ENCODE measurements at regions not wholly inside any gene's neighbourhood (a gene's known extent, or its start where the extent isn't known, plus 50 kb on each side); places are given as distances from the start of the nearest gene placed in this dataset.

GRCh38 chr7:93823621-93824020 lies 66.9 kb downstream of the TFPI2 start:
- ChIA-PET POLR2A (no interaction called here), CTCF (interaction anchor here (0.6 to 0.7 kb wide), 2 partner anchors 52 to 79 kb away, joined by 3 read pairs; no protein-coding TSS in a partner anchor)
- H3K4me1 ChIP-seq: no peaks in the 10 kb centered on the region
- H3K4me3 ChIP-seq: no peak overlapping the region
- 74% methylated on average over 1 of the region's 1 CpG for WGBS (ENCODE audit: missing lambda C conversion rate)
- TF ChIP-seq ZFP36 (IDR thresholded peaks at IDR 0.05; ENCODE audit: borderline replicate concordance, partially characterized antibody): no peak
- TF ChIP-seq KDM1A (IDR thresholded peaks at IDR 0.05; ENCODE audit: low read depth): no peak
- TF ChIP-seq NFE2L2 (conservative IDR thresholded peaks at IDR 0.05; ENCODE audit: low read length): no peak
- TF ChIP-seq PBX3 (IDR thresholded peaks at IDR 0.05): no peak
- TF ChIP-seq HOXB13 (CRISPR knock-in tag; IDR thresholded peaks at IDR 0.05; ENCODE audit: low read depth): no peak
- TF ChIP-seq MYC (IDR thresholded peaks at IDR 0.05; ENCODE audit: borderline replicate concordance, low read length): no peak
- no peak for TF ChIP-seq ZC3H11A (IDR thresholded peaks at IDR 0.05)
- no peak for TF ChIP-seq CEBPB (IDR thresholded peaks at IDR 0.05)
- TF ChIP-seq RARB (CRISPR knock-in tag; IDR thresholded peaks at IDR 0.05): no peak
- TF ChIP-seq NPAS2 (CRISPR knock-in tag; IDR thresholded peaks at IDR 0.05; ENCODE audit: borderline replicate concordance): no peak
- TF ChIP-seq CTCF (IDR thresholded peaks at IDR 0.05): no peak
- FAIRE-seq (no peak), DNase-seq (ENCODE audit: low read depth in 1 of 2, low spot score in 1 of 2) (no peak), ATAC-seq (no peak)
- no peak overlapping the region for H3K27ac ChIP-seq
- no peak overlapping the region for H3K4me2 ChIP-seq
- H3K9me3 ChIP-seq: no peaks in the 10 kb centered on the region

- CTCF ChIA-PET: no interaction called here
- no peak overlapping the region for H3K27ac ChIP-seq
- no peaks in the 10 kb centered on the region for H3K4me1 ChIP-seq
- no peak for TF ChIP-seq KDM5A (IDR thresholded peaks at IDR 0.05)
- TF ChIP-seq TP53 (CRISPR knock-in tag; IDR thresholded peaks at IDR 0.05): no peak
- no peak for TF ChIP-seq RCOR1 (IDR thresholded peaks at IDR 0.05; ENCODE audit: low read depth, low read length)
- TF ChIP-seq CTCF (IDR thresholded peaks at IDR 0.05): no peak
- no peak for DNase-seq (ENCODE audit: low read depth in 1 of 2, low spot score in 1 of 2)
- POLR2A ChIA-PET: no interaction called here
- WGBS (ENCODE audit: missing lambda C conversion rate): 5% methylated on average over 1 of the region's 1 CpG
- no peaks in the 10 kb centered on the region for H3K9me3 ChIP-seq
- FAIRE-seq: peak; percentile 51
- no peak overlapping the region for H3K4me3 ChIP-seq
- no peak for ATAC-seq
- no peak overlapping the region for H3K4me2 ChIP-seq
Measured at GRCh38 chr7:93821463-93821862, 69.1 kb downstream of the TFPI2 start.

- POLR2A ChIA-PET: no interaction called here
- H3K27ac ChIP-seq: no peak overlapping the region
- DNase-seq (ENCODE audit: low read depth in 1 of 2, low spot score in 1 of 2): no peak
- CTCF ChIA-PET: no interaction called here
- no peak for ATAC-seq
- 73% methylated on average over 7 of the region's 7 CpGs for WGBS (ENCODE audit: missing lambda C conversion rate)
- no peaks in the 10 kb centered on the region for H3K9me3 ChIP-seq
- H3K4me3 ChIP-seq: no peak overlapping the region
- TF ChIP-seq BHLHE40 (IDR thresholded peaks at IDR 0.05; ENCODE audit: low read depth, low read length): no peak
- no peak for TF ChIP-seq KDM1A (IDR thresholded peaks at IDR 0.05; ENCODE audit: low read depth)
- TF ChIP-seq HOXB5 (CRISPR knock-in tag; IDR thresholded peaks at IDR 0.05): no peak
- TF ChIP-seq GATA3 (IDR thresholded peaks at IDR 0.05; ENCODE audit: borderline replicate concordance): no peak
- no peak for TF ChIP-seq ZNF302 (CRISPR knock-in tag; IDR thresholded peaks at IDR 0.05)
- no peak for TF ChIP-seq POLR2A (IDR thresholded peaks at IDR 0.05; ENCODE audit: low read length)
- TF ChIP-seq RCOR1 (IDR thresholded peaks at IDR 0.05; ENCODE audit: low read depth, low read length): no peak
- no peak for TF ChIP-seq ELK1 (IDR thresholded peaks at IDR 0.05; ENCODE audit: low read depth, low read length)
- no peak for TF ChIP-seq EP300 (IDR thresholded peaks at IDR 0.05)
- no peak for TF ChIP-seq ESRRA (IDR thresholded peaks at IDR 0.05; ENCODE audit: borderline replicate concordance, low read length)
- no peak for TF ChIP-seq RFX5 (IDR thresholded peaks at IDR 0.05)
- no peak overlapping the region for H3K4me2 ChIP-seq
- H3K4me1 ChIP-seq: no peaks in the 10 kb centered on the region
- no peak for FAIRE-seq
Measured at GRCh38 chr7:93819699-93820098, 70.9 kb downstream of the TFPI2 start.

Measured in A549 (cell line).